Hepatocyte (in vitro differentiated cells): ENCODE measurements at regions not wholly inside any gene's neighbourhood (a gene's known extent, or its start where the extent isn't known, plus 50 kb on each side); places are given as distances from the start of the nearest gene placed in this dataset.

Source experiments
- CTCF ChIP-seq: fragments of 200-600 bp; sonication (generic); IDR thresholded peaks from 2 replicates; pipeline ENCODE4 v1.5.1; 2016; ENCODE audit warnings: antibody characterized with exemption, mild to moderate bottlenecking; ENCODE audit not compliant: poor library complexity
- EZH2 ChIP-seq: fragments of 200-600 bp; sonication (generic); IDR thresholded peaks from 2 replicates; pipeline ENCODE4 v1.6.1; 2016; ENCODE audit warnings: antibody characterized with exemption, mild to moderate bottlenecking, borderline replicate concordance
- EZH2phosphoT487 ChIP-seq: fragments of 200-600 bp; sonication (generic); IDR thresholded peaks from one replicate; pipeline ENCODE4 v1.6.1; 2018; ENCODE audit warnings: antibody characterized with exemption, mild to moderate bottlenecking, low read depth, moderate library complexity; ENCODE audit not compliant: unreplicated experiment, severe bottlenecking

GRCh38 chr6:154886471-154886870 lies 108.6 kb upstream of the TIAM2 start:
- TF ChIP-seq CTCF (no peak), EZH2 (no peak), EZH2phosphoT487 (no peak)
